HG03460 (cell line): ENCODE measurements at regions not wholly inside any gene's neighbourhood (a gene's known extent, or its start where the extent isn't known, plus 50 kb on each side); places are given as distances from the start of the nearest gene placed in this dataset.

Experiments
- ATAC-seq: cut with Tn5 transposase; IDR thresholded peaks from one replicate; pipeline ENCODE4 v1.9.1; 2021; ENCODE audit not compliant: unreplicated experiment

- ATAC-seq = no peak
Observed at GRCh38 chr5:133744051-133744959, 132.0 kb upstream of the FSTL4 start.

- no peak for ATAC-seq
Observed at GRCh38 chr5:133742431-133742988, 130.2 kb upstream of the FSTL4 start.

DNA sequence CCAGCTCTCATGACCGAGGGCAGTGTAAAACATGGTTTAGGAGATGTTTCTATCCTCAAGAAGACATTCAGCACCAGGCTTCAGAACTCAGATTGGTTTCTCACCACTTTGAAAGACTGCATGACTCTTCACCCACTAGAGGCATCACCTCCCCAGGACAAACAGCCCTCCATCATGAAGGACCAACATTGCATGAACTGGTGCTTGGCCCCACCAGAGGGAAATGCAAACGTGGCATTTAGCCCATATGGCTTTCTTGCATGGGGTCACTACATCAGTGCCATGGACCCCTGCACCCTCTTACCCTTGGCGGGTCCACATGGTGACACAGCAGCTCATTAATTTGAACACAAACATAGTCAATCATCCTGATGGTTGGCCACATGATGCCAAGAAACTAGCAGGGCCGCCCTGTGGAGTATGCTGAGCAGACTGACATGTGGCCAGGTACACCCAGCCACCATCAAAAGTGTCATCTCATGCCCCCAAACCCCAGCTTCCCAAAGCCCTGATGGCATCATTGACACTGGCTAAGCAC, 129.5 kb upstream of the FSTL4 start:
- no peak for ATAC-seq

DNA sequence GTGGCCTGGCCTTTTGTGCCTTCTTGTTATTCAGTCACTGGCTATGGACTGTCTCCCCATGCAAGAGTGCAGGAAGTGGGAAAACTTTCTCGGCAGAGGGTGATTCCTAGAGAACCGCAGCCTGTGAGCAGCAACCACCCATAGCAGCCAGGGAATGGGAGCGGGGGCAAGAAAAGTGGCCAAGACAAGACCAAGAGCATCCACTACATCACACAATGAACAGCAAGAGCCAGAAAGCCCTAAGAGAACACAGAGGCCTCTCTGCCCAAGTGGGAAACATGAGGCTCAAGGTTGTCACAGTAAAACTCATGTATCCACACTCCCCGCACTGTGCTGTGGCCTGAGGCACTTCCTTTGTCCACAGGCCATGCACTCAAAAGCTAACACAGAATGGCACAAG, 129.1 kb upstream of the FSTL4 start:
- ATAC-seq = no peak

GRCh38 chr5:133739181-133739780, 126.9 kb upstream of the FSTL4 start:
- ATAC-seq = no peak

GRCh38 chr5:133738271-133738670, 125.9 kb upstream of the FSTL4 start:
- no peak for ATAC-seq

GRCh38 chr5:133736512-133736911, 124.2 kb upstream of the FSTL4 start:
- ATAC-seq = no peak

- ATAC-seq = no peak
Observed at GRCh38 chr5:133735346-133735745, 123.0 kb upstream of the FSTL4 start.

GRCh38 chr5:133734916-133735315, 122.6 kb upstream of the FSTL4 start:
- ATAC-seq = no peak

- no peak for ATAC-seq
Observed at GRCh38 chr5:133732536-133732935, 120.2 kb upstream of the FSTL4 start.

DNA sequence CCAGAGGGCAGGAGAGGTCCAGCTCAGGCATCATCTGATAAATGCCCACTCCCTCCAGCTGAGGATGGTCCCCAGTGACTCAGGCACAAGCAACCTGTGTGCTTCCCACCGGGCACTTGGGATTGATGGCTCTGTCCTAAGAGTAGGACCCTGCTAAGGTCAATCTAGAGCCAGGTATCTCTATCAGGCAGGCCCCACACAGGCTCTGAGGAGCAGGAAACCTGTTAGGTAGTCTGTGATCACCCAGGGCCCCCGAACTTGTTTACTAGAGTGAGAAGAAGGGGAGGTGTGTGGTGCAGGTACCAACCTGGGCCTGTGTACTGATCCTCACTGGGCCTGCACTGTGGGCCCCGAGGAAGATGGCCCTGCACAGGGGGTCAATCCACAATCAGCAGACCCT, 119.6 kb upstream of the FSTL4 start:
- ATAC-seq = no peak

DNA sequence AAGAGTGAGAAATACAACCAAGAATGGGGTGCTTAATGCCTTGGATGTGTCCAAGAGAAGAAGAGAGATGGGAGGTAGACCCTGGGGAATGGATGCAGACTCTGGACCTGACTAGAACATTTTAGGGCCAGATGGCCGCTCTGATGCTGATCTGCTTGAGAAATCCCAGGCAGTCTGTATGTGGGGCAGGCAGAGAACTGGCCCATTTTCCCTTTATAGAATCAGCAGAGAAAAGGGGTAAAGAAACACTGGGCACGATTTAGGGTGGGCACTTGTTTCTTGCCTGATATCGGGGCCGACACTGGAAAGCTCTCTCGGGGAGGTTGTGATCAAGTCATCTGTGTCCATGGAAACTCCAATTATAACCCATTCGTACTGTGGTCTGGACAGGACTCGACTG, 118.5 kb upstream of the FSTL4 start:
- ATAC-seq = no peak

- no peak for ATAC-seq
Observed at GRCh38 chr5:133730346-133730745, 118.0 kb upstream of the FSTL4 start.

GRCh38 chr5:133729800-133730199, 117.5 kb upstream of the FSTL4 start:
- no peak for ATAC-seq

DNA sequence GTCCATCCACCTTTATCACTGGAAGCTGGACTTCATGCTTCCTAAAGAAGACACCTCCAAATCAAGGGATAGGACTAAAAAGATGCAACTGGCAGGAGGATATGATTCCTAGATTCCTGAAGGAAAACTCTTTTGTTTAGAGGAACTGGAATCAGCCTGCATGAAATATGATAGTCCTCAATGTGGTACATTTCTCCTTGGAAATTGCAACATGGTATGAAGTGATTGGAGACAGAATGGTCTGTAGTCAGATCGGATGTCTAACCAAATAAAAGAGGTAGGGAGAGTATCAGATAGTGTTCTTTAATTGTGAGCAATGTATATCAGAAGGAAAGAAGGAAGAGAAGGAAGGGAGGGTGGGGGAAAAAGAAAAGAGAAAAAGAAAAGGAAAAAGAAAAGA, 116.1 kb upstream of the FSTL4 start:
- no peak for ATAC-seq

DNA sequence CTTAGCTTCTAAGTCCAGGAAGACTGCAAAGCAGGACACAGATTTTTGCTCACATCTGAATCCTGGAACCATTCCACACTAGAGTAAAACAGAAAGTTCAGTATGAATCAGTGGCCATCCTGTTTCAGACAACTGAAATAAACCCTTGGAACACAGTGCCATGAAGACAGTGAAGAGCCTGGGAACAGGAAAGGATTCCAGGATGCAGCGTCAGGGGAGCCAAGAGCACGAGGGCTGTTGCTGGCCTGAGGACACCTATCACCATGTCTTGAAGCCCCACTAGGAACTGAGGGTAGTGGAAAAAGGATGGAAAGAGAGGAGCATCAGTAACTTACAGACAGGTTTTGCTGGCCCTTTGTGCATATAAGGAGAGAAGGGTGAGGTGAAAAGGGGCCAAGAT, 115.3 kb upstream of the FSTL4 start:
- ATAC-seq = no peak

DNA sequence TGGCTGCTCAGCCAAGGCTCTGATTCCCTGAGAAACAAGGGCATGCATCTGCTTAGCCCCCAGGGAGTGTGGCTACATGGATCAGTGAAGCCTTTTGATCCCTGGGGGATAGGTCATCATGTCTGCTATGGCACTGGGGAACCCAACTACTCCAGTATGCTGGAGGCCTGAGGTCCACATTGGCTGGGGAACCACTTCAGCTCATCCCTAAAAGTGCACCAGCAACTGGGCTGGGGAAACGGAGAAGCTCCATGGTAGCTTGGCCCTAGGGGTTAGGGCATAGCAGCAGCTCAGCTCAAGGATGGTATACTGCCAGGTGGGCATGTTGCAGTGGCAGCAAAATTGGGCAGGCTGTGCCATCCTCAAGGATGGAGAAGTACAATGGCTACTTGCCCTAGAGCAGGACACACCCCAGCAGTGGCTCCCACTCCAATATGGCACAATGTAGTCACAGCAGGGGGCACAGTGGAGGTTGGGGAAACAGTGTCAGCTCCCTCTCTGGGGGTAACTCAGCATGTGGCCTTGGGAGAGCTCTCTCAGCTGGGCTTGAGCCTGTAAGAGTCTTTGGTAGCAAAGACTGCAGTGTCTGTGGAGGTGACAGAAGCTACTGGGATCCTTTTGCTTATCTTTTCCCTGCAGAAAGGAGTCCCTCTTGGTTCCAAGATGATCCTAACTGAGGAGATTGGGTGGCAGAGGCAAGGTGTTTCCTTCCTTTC, 111.5 kb upstream of the FSTL4 start:
- ATAC-seq = no peak

DNA sequence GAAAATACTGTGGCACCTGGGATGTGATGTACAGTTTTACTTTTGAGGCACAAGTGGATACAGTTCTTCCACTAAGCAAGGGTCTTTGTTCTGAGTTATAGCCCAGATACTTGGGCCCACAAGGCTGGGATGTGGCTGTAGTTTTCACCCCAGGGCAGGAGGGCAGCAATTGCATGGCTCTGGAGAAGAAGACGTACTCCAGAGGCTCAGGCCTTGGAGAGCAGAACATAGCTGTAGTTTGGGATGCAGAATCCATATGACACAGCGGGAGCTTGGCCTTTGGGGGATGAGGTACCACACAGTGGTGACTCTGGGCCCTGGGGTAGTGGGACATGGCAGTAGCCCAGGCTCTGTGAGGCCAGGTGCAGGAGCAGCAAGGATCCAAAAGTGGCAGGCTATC, 110.8 kb upstream of the FSTL4 start:
- ATAC-seq = no peak

- no peak for ATAC-seq
Observed at GRCh38 chr5:133721365-133721764, 109.0 kb upstream of the FSTL4 start.

DNA sequence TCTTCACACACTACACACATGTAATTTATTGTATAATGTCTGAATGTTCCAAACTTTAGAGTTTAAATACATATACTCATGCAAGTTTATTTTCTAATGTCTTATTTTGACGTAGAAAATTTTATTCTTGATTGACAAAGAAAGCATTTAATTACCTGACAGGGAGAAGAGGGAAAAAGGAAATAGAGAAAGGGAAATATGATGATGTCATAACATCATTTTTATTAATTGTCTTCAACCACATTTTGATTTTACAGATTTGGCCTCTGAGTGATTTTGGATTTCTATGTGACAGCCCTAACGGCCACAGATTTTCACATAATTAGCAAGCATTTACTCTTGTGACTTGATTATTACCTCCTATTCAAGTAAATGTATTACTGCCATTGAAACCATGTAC, 106.1 kb upstream of the FSTL4 start:
- no peak for ATAC-seq

GRCh38 chr5:133716532-133717183, 104.3 kb upstream of the FSTL4 start:
- no peak for ATAC-seq
